HepG2 (cell line): ENCODE measurements at regions not wholly inside any gene's neighbourhood (a gene's known extent, or its start where the extent isn't known, plus 50 kb on each side); places are given as distances from the start of the nearest gene placed in this dataset.

Experiments used
- ATAC-seq: fragments of 200-7000 bp; cut with Tn5 transposase; 3 replicates; pipeline ENCODE4 v1.9.1; 2020; ENCODE audit warnings: mild to moderate bottlenecking, moderate library complexity
- BruUV-seq: library from RNA; stranded (reverse); fragments of 400-500 nt; replicated peaks from 2 replicates; lab custom pipeline; 2021; lab: Mats Ljungman, UMichigan
- CTCF ChIA-PET: fragments of 300-600 bp; formaldehyde crosslinking; extraction: SDS; loops from one replicate; lab custom pipeline; 2021; ENCODE audit warnings: low total read pairs, inconsistent platforms, low intra/inter-chr PET ratio; lab: Yijun Ruan, JAX
- POLR2A ChIA-PET: fragments of 350-600 bp; sonication (Branson Sonifier 250); formaldehyde crosslinking; loops from one replicate; lab custom pipeline; 2020; ENCODE audit warnings: antibody characterized with exemption, inconsistent platforms; lab: Yijun Ruan, JAX
- DNase-seq: peaks from one replicate; pipeline ENCODE4 v3.0.0-alpha.2; 2015; ENCODE audit warnings: low spot score
- FAIRE-seq: peaks from 3 replicates; lab custom pipeline; 2011; peaks lifted over from hg19 to GRCh38; lab: Jason Lieb, UNC
- H2AFZ ChIP-seq: one replicate; pipeline ENCODE4 v1.6.1; 2011; ENCODE audit warnings: low read length, inconsistent platforms
- H3K27ac ChIP-seq: fragments of 300-600 bp; 3 replicates; pipeline ENCODE4 v1.8.0; 2011; ENCODE audit warnings: mixed run types, mild to moderate bottlenecking, mixed read lengths, low read length, inconsistent platforms; ENCODE audit not compliant: insufficient read depth; ENCODE audit errors: extremely low read length
- H3K27me3 ChIP-seq, 2 experiments: fragments of 200-600 bp in 1 of 2; 2 replicates in 1 of 2; 3 replicates in 1 of 2; pipeline versions ENCODE4 v1.6.0 to v1.8.0; 2011; ENCODE audit warnings: low read length in 2 of 2, mild to moderate bottlenecking in 2 of 2, moderate library complexity in 2 of 2, inconsistent platforms in 1 of 2; ENCODE audit not compliant: insufficient read depth in 2 of 2, control insufficient read depth in 1 of 2
- H3K36me3 ChIP-seq, 2 experiments: fragments of 200-600 bp in 1 of 2; replicated peaks in 1 of 2; 2 replicates in 1 of 2; 3 replicates in 1 of 2; pipeline versions ENCODE4 v1.5.1 to v1.8.0; 2011; ENCODE audit warnings: low read length in 2 of 2, inconsistent platforms in 1 of 2; ENCODE audit not compliant: insufficient read depth in 2 of 2, control insufficient read depth in 1 of 2
- H3K4me1 ChIP-seq: 2 replicates; pipeline ENCODE4 v1.5.1; 2012; ENCODE audit warnings: low read length, inconsistent platforms; ENCODE audit not compliant: insufficient read depth
- H3K4me2 ChIP-seq: 2 replicates; pipeline ENCODE4 v1.6.0; 2011; ENCODE audit warnings: low read depth, low read length, inconsistent platforms
- H3K4me3 ChIP-seq, 3 experiments: fragments of 200-600 bp in 1 of 3; sonication (generic), shearing (Covaris generic) in 1 of 3; replicated peaks in 1 of 3; 2 replicates each; pipeline ENCODE4 v1.5.1; 2011 to 2016; ENCODE audit warnings: low read length in 3 of 3, inconsistent platforms in 2 of 3, low read depth in 2 of 3, mild to moderate bottlenecking in 2 of 3, control low read depth in 1 of 3, mixed read lengths in 1 of 3; ENCODE audit not compliant: insufficient read depth in 1 of 3
- H3K79me2 ChIP-seq: one replicate; pipeline ENCODE4 v1.6.1; 2011; ENCODE audit warnings: low read length, inconsistent platforms; ENCODE audit not compliant: insufficient read depth
- H3K9ac ChIP-seq: 2 replicates; pipeline ENCODE4 v1.6.0; 2011; ENCODE audit warnings: mild to moderate bottlenecking, low read depth, low read length, inconsistent platforms; ENCODE audit not compliant: insufficient read depth
- H3K9me3 ChIP-seq: 2 replicates; pipeline ENCODE4 v1.5.1; 2012; ENCODE audit warnings: mild to moderate bottlenecking, low read length
- H4K20me1 ChIP-seq: 2 replicates; pipeline ENCODE4 v1.6.0; 2011; ENCODE audit warnings: inconsistent platforms, mild to moderate bottlenecking, low read length, moderate library complexity; ENCODE audit not compliant: insufficient read depth
- HMGXB4 ChIP-seq, 2 experiments: sonication (generic) in 1 of 2; formaldehyde crosslinking in 1 of 2; IDR thresholded peaks; 2 replicates each; pipeline versions ENCODE4 v1.4.0 to v1.6.1; 2018 to 2020; ENCODE audit warnings: missing genetic modification reagents in 2 of 2, borderline replicate concordance in 1 of 2, low read depth in 1 of 2, mild to moderate bottlenecking in 1 of 2, missing biosample characterization in 1 of 2
- SMARCC2 ChIP-seq: fragments of 450-650 bp; IDR thresholded peaks from 2 replicates; pipeline ENCODE4 v1.6.1; 2017; ENCODE audit warnings: antibody characterized with exemption, mild to moderate bottlenecking
- SP2 ChIP-seq: sonication (generic); formaldehyde crosslinking; IDR thresholded peaks from 2 replicates; pipeline ENCODE4 v1.5.1; 2020; ENCODE audit warnings: mild to moderate bottlenecking, missing genetic modification reagents
- SSRP1 ChIP-seq: IDR thresholded peaks from 2 replicates; pipeline ENCODE4 v1.6.1; 2016; ENCODE audit warnings: control low read depth
- ZHX2 ChIP-seq, 2 experiments: sonication (generic) in 1 of 2; formaldehyde crosslinking in 1 of 2; IDR thresholded peaks; 2 replicates each; pipeline versions ENCODE4 v1.6.1 to v1.9.0; 2014 to 2022; ENCODE audit warnings: antibody characterized with exemption in 1 of 2, borderline replicate concordance in 1 of 2, inconsistent platforms in 1 of 2, low read depth in 1 of 2, missing genetic modification reagents in 1 of 2
- ZKSCAN5 ChIP-seq: sonication (generic); formaldehyde crosslinking; IDR thresholded peaks from 2 replicates; pipeline ENCODE4 v1.5.1; 2020; ENCODE audit warnings: mild to moderate bottlenecking, missing genetic modification reagents
- ZNF616 ChIP-seq: sonication (generic); formaldehyde crosslinking; IDR thresholded peaks from 2 replicates; pipeline ENCODE4 v1.5.0; 2020; ENCODE audit warnings: low read depth, mild to moderate bottlenecking, missing genetic modification reagents
- ZNF816 ChIP-seq: sonication (generic); formaldehyde crosslinking; IDR thresholded peaks from 2 replicates; pipeline ENCODE4 v1.8.0; 2022; ENCODE audit warnings: missing genetic modification reagents, mild to moderate bottlenecking, borderline replicate concordance
- whole genome bisulfite sequencing: methylation state at CpG from one replicate; pipeline ENCODE4 v1.1.6; 2017; ENCODE audit warnings: low lambda C conversion rate; 5-methylcytosine and 5-hydroxymethylcytosine counted together
- in situ Hi-C: cut with HindIII; loops from 2 replicates; pipeline ENCODE4 v1.10.0; 2017; ENCODE audit warnings: low pct_unique_long_range_greater_than_20kb; ENCODE audit not compliant: extremely low pct_ligation_motif_present
- intact Hi-C: fragments of 100-400 bp; cut with micrococcal nuclease; formaldehyde crosslinking; loops from one replicate; pipeline ENCODE4 v1.10.0; 2022; ENCODE audit not compliant: unreplicated experiment

- H3K4me2 ChIP-seq: no peak overlapping the region
- peaks cover 0 to 23% of the 10 kb centered on the region in 2 experiments; a peak in 4 of 5 replicates for H3K27me3 ChIP-seq
- no peaks in the 10 kb centered on the region for H4K20me1 ChIP-seq
- CTCF ChIA-PET: no interaction called here
- H3K36me3 ChIP-seq: no peaks in the 10 kb centered on the region
- no peak overlapping the region for H3K27ac ChIP-seq
- H3K9ac ChIP-seq: no peak overlapping the region
- no peaks in the 10 kb centered on the region for H3K4me1 ChIP-seq
- H2AFZ ChIP-seq: no peak overlapping the region
- no TSS peak for BruUV-seq
- ATAC-seq (no peak), DNase-seq (no peak), FAIRE-seq (no peak)
- intact Hi-C loops: no loop called here
- POLR2A ChIA-PET: no interaction called here
- in situ Hi-C loops: no loop called here
- H3K4me3 ChIP-seq: no peak overlapping the region
- H3K79me2 ChIP-seq: no peaks in the 10 kb centered on the region
- TF ChIP-seq SMARCC2: no peak
- TF ChIP-seq ZHX2 (IDR thresholded peaks at IDR 0.05; ENCODE audit: low read depth): no peak
- no peak for TF ChIP-seq ZHX2 (CRISPR knock-in tag; IDR thresholded peaks at IDR 0.05; ENCODE audit: borderline replicate concordance)
- no peak for TF ChIP-seq ZNF616 (CRISPR knock-in tag)
- no peak for TF ChIP-seq SP2 (CRISPR knock-in tag)
- TF ChIP-seq ZNF816 (CRISPR knock-in tag): no peak
- no peak for TF ChIP-seq ZKSCAN5 (CRISPR knock-in tag)
- no peak for TF ChIP-seq SSRP1 (CRISPR knock-in tag)
- TF ChIP-seq HMGXB4 (CRISPR knock-in tag; IDR thresholded peaks at IDR 0.05; ENCODE audit: borderline replicate concordance in 1 of 2, low read depth in 1 of 2): no peak
- H3K9me3 ChIP-seq: no peaks in the 10 kb centered on the region
- WGBS: 35% methylated on average over 5 of the region's 5 CpGs
Measured at GRCh38 chr11:10984742-10985141, 126.9 kb upstream of the ZBED5 start.
